ENCODE measurements at regions not wholly inside any gene's neighbourhood (a gene's known extent, or its start where the extent isn't known, plus 50 kb on each side); places are given as distances from the start of the nearest gene placed in this dataset.

GRCh38 chr17:79214940-79215604, 140.4 kb downstream of the ENGASE start:
- H4K20me1 ChIP-seq (ENCODE audit: insufficient read depth), result no peaks in the 10 kb centered on the region
- no peak for TF ChIP-seq EP300 (conservative IDR thresholded peaks at IDR 0.05; ENCODE audit: poor library complexity, severe bottlenecking)
- TF ChIP-seq SMC3 (conservative IDR thresholded peaks at IDR 0.05; ENCODE audit: poor library complexity), result no peak
- no peak for TF ChIP-seq TAF1 (IDR thresholded peaks at IDR 0.05; ENCODE audit: low read depth)
- TF ChIP-seq MXI1 (conservative IDR thresholded peaks at IDR 0.05; ENCODE audit: poor library complexity, severe bottlenecking), result no peak
- TF ChIP-seq POLR2AphosphoS5 (IDR thresholded peaks at IDR 0.05), result no peak
- TF ChIP-seq EZH2 (IDR thresholded peaks at IDR 0.05; ENCODE audit: borderline replicate concordance, insufficient read depth, low read length, poor library complexity, severe bottlenecking), result no peak
- TF ChIP-seq RAD21 (conservative IDR thresholded peaks at IDR 0.05), result no peak
- TF ChIP-seq REST (IDR thresholded peaks at IDR 0.05; ENCODE audit: borderline replicate concordance), result no peak
- TF ChIP-seq CTCF (IDR thresholded peaks at IDR 0.05; ENCODE audit: poor library complexity, severe bottlenecking), result no peak
- H3K9me2 ChIP-seq (ENCODE audit: insufficient read depth, low read length), result no peaks in the 10 kb centered on the region
- H3K27ac ChIP-seq (ENCODE audit: low read length), result no peak overlapping the region
- no peaks in the 10 kb centered on the region for H3K27me3 ChIP-seq (ENCODE audit: insufficient read depth, low read depth, low read length)
- H3K36me3 ChIP-seq (ENCODE audit: insufficient read depth, low read length), result no peaks in the 10 kb centered on the region
- H3K4me3 ChIP-seq (ENCODE audit: low read length), result no peak overlapping the region
- H3K79me2 ChIP-seq (replicated peaks; ENCODE audit: insufficient read depth, low read length), result no peaks in the 10 kb centered on the region
- H3K4me2 ChIP-seq (ENCODE audit: low read length), result no peak overlapping the region
- no peaks in the 10 kb centered on the region for H3F3A ChIP-seq (ENCODE audit: insufficient read depth, low read length, poor library complexity, severe bottlenecking)
- H3K9ac ChIP-seq (ENCODE audit: low read length), result no peak overlapping the region
- H3K9me3 ChIP-seq (ENCODE audit: low read length), result no peaks in the 10 kb centered on the region
- no peak overlapping the region for H2AFZ ChIP-seq (ENCODE audit: low read depth, low read length)

- H3K9ac ChIP-seq (ENCODE audit: low read length), result no peak overlapping the region
- H3K36me3 ChIP-seq (ENCODE audit: insufficient read depth, low read length), result no peaks in the 10 kb centered on the region
- H2AFZ ChIP-seq (ENCODE audit: low read depth, low read length), result no peak overlapping the region
- no peaks in the 10 kb centered on the region for H3K79me2 ChIP-seq (replicated peaks; ENCODE audit: insufficient read depth, low read length)
- no peak overlapping the region for H3K4me3 ChIP-seq (ENCODE audit: low read length)
- no peaks in the 10 kb centered on the region for H3K9me3 ChIP-seq (ENCODE audit: low read length)
- no peaks in the 10 kb centered on the region for H3F3A ChIP-seq (ENCODE audit: insufficient read depth, low read length, poor library complexity, severe bottlenecking)
- H4K20me1 ChIP-seq (ENCODE audit: insufficient read depth), result no peaks in the 10 kb centered on the region
- TF ChIP-seq MXI1 (conservative IDR thresholded peaks at IDR 0.05; ENCODE audit: poor library complexity, severe bottlenecking) (no peak), POLR2AphosphoS5 (IDR thresholded peaks at IDR 0.05) (no peak), SMC3 (conservative IDR thresholded peaks at IDR 0.05; ENCODE audit: poor library complexity) (no peak), EZH2 (IDR thresholded peaks at IDR 0.05; ENCODE audit: borderline replicate concordance, insufficient read depth, low read length, poor library complexity, severe bottlenecking) (no peak), REST (IDR thresholded peaks at IDR 0.05; ENCODE audit: borderline replicate concordance) (no peak), RAD21 (conservative IDR thresholded peaks at IDR 0.05) (no peak)
- H3K27me3 ChIP-seq (ENCODE audit: insufficient read depth, low read depth, low read length), result no peaks in the 10 kb centered on the region
- no peaks in the 10 kb centered on the region for H3K9me2 ChIP-seq (ENCODE audit: insufficient read depth, low read length)
- H3K4me2 ChIP-seq (ENCODE audit: low read length), result no peak overlapping the region
- no peak overlapping the region for H3K27ac ChIP-seq (ENCODE audit: low read length)
Measured at GRCh38 chr17:79214459-79214858, 139.8 kb downstream of the ENGASE start.

Data from neural cell (in vitro differentiated cells).